ENCODE measurements at regions not wholly inside any gene's neighbourhood (a gene's known extent, or its start where the extent isn't known, plus 50 kb on each side); places are given as distances from the start of the nearest gene placed in this dataset.

- no peak overlapping the region for H3K4me2 ChIP-seq (ENCODE audit: low read length)
- no peak overlapping the region for H2AFZ ChIP-seq (ENCODE audit: low read depth, low read length)
- no peak for TF ChIP-seq EZH2 (IDR thresholded peaks at IDR 0.05; ENCODE audit: insufficient read depth, low read length)
- TF ChIP-seq, protein P1, sequence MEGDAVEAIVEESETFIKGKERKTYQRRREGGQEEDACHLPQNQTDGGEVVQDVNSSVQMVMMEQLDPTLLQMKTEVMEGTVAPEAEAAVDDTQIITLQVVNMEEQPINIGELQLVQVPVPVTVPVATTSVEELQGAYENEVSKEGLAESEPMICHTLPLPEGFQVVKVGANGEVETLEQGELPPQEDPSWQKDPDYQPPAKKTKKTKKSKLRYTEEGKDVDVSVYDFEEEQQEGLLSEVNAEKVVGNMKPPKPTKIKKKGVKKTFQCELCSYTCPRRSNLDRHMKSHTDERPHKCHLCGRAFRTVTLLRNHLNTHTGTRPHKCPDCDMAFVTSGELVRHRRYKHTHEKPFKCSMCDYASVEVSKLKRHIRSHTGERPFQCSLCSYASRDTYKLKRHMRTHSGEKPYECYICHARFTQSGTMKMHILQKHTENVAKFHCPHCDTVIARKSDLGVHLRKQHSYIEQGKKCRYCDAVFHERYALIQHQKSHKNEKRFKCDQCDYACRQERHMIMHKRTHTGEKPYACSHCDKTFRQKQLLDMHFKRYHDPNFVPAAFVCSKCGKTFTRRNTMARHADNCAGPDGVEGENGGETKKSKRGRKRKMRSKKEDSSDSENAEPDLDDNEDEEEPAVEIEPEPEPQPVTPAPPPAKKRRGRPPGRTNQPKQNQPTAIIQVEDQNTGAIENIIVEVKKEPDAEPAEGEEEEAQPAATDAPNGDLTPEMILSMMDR (IDR thresholded peaks at IDR 0.05; ENCODE audit: insufficient read depth, low read depth, low read length), result no peak
- H3K4me1 ChIP-seq (ENCODE audit: insufficient read depth, low read length), result no peaks in the 10 kb centered on the region
- no peaks in the 10 kb centered on the region for H3K79me2 ChIP-seq (ENCODE audit: insufficient read depth, low read length)
- Mint-ChIP-seq H3K4me1 (ENCODE audit: low read depth, unreplicated experiment) (no peaks in the 10 kb centered on the region), H3K27ac (ENCODE audit: unreplicated experiment) (no peak overlapping the region), H3K27me3 (ENCODE audit: low read depth, unreplicated experiment) (no peaks in the 10 kb centered on the region), H3K36me3 (ENCODE audit: low read depth, unreplicated experiment) (no peaks in the 10 kb centered on the region), H3K9me3 (ENCODE audit: unreplicated experiment) (no peaks in the 10 kb centered on the region), H3K4me3 (ENCODE audit: unreplicated experiment) (no peak overlapping the region)
- DNase-seq (ENCODE audit: low read depth) (no peak), FAIRE-seq (no peak)
- H3K9ac ChIP-seq (ENCODE audit: low read length), result no peak overlapping the region
- H3K4me3 ChIP-seq (ENCODE audit: insufficient read depth, low read depth, low read length), result no peak overlapping the region
- H3K9me3 ChIP-seq (ENCODE audit: insufficient read depth, low read depth, low read length), result no peaks in the 10 kb centered on the region
- no peak overlapping the region for H3K27ac ChIP-seq (ENCODE audit: low read depth, low read length)
- H4K20me1 ChIP-seq (ENCODE audit: insufficient read depth, low read length), result no peaks in the 10 kb centered on the region
- H3K27me3 ChIP-seq (ENCODE audit: insufficient read depth, low read length), result peaks cover 2% of the 10 kb centered on the region
- no peaks in the 10 kb centered on the region for H3K36me3 ChIP-seq (ENCODE audit: insufficient read depth, low read length)
These were observed 235.0 kb upstream of the HNMT start for GRCh38 chr2:137729305-137729704.

- no peak for FAIRE-seq
These were observed 226.7 kb upstream of the HNMT start for GRCh38 chr2:137737559-137737958.

GRCh38 chr2:137741784-137742362, 222.4 kb upstream of the HNMT start:
- no peak overlapping the region for H2AFZ ChIP-seq (ENCODE audit: low read depth, low read length)
- no peak overlapping the region for H3K9ac ChIP-seq (ENCODE audit: low read length)
- H3K4me3 Mint-ChIP-seq (ENCODE audit: unreplicated experiment), result no peak overlapping the region
- H3K4me1 ChIP-seq (ENCODE audit: insufficient read depth, low read length), result no peaks in the 10 kb centered on the region
- no peaks in the 10 kb centered on the region for H3K36me3 Mint-ChIP-seq (ENCODE audit: low read depth, unreplicated experiment)
- no peak for FAIRE-seq
- no peak overlapping the region for H3K4me3 ChIP-seq (ENCODE audit: insufficient read depth, low read depth, low read length)
- DNase-seq (ENCODE audit: low read depth), result no peak
- no peaks in the 10 kb centered on the region for H3K79me2 ChIP-seq (ENCODE audit: insufficient read depth, low read length)
- H3K4me1 Mint-ChIP-seq (ENCODE audit: low read depth, unreplicated experiment), result no peaks in the 10 kb centered on the region
- no peaks in the 10 kb centered on the region for H4K20me1 ChIP-seq (ENCODE audit: insufficient read depth, low read length)
- no peak for TF ChIP-seq EZH2 (IDR thresholded peaks at IDR 0.05; ENCODE audit: insufficient read depth, low read length)
- TF ChIP-seq, protein P1 (IDR thresholded peaks at IDR 0.05; ENCODE audit: insufficient read depth, low read depth, low read length), result no peak
- H3K27me3 ChIP-seq (ENCODE audit: insufficient read depth, low read length), result no peaks in the 10 kb centered on the region
- no peak overlapping the region for H3K4me2 ChIP-seq (ENCODE audit: low read length)
- no peaks in the 10 kb centered on the region for H3K9me3 ChIP-seq (ENCODE audit: insufficient read depth, low read depth, low read length)
- H3K27ac Mint-ChIP-seq (ENCODE audit: unreplicated experiment), result no peak overlapping the region
- no peaks in the 10 kb centered on the region for H3K9me3 Mint-ChIP-seq (ENCODE audit: unreplicated experiment)
- H3K27me3 Mint-ChIP-seq (ENCODE audit: low read depth, unreplicated experiment), result peaks cover 2% of the 10 kb centered on the region
- no peaks in the 10 kb centered on the region for H3K36me3 ChIP-seq (ENCODE audit: insufficient read depth, low read length)
- no peak overlapping the region for H3K27ac ChIP-seq (ENCODE audit: low read depth, low read length)

More at GRCh38 chr2:137737559-137737958, 226.7 kb upstream of the HNMT start:
- Histone ChIP-seq H3K79me2 (ENCODE audit: insufficient read depth, low read length) (no peaks in the 10 kb centered on the region), H3K27ac (ENCODE audit: low read depth, low read length) (no peak overlapping the region), H3K9ac (ENCODE audit: low read length) (no peak overlapping the region), H2AFZ (ENCODE audit: low read depth, low read length) (no peak overlapping the region), H3K4me1 (ENCODE audit: insufficient read depth, low read length) (no peaks in the 10 kb centered on the region), H3K36me3 (ENCODE audit: insufficient read depth, low read length) (no peaks in the 10 kb centered on the region), H3K4me2 (ENCODE audit: low read length) (no peak overlapping the region), H4K20me1 (ENCODE audit: insufficient read depth, low read length) (no peaks in the 10 kb centered on the region), H3K27me3 (ENCODE audit: insufficient read depth, low read length) (no peaks in the 10 kb centered on the region), H3K4me3 (ENCODE audit: insufficient read depth, low read depth, low read length) (no peak overlapping the region), H3K9me3 (ENCODE audit: insufficient read depth, low read depth, low read length) (no peaks in the 10 kb centered on the region)
- no peak overlapping the region for H3K27ac Mint-ChIP-seq (ENCODE audit: unreplicated experiment)
- TF ChIP-seq, protein P1 (IDR thresholded peaks at IDR 0.05; ENCODE audit: insufficient read depth, low read depth, low read length), result no peak
- no peak for TF ChIP-seq EZH2 (IDR thresholded peaks at IDR 0.05; ENCODE audit: insufficient read depth, low read length)
- H3K27me3 Mint-ChIP-seq (ENCODE audit: low read depth, unreplicated experiment), result no peaks in the 10 kb centered on the region
- H3K4me3 Mint-ChIP-seq (ENCODE audit: unreplicated experiment), result no peak overlapping the region
- H3K36me3 Mint-ChIP-seq (ENCODE audit: low read depth, unreplicated experiment), result no peaks in the 10 kb centered on the region
- H3K4me1 Mint-ChIP-seq (ENCODE audit: low read depth, unreplicated experiment), result no peaks in the 10 kb centered on the region
- no peak for DNase-seq (ENCODE audit: low read depth)
- no peaks in the 10 kb centered on the region for H3K9me3 Mint-ChIP-seq (ENCODE audit: unreplicated experiment)
